ENCODE measurements at regions not wholly inside any gene's neighbourhood (a gene's known extent, or its start where the extent isn't known, plus 50 kb on each side); places are given as distances from the start of the nearest gene placed in this dataset.

- no peak for TF ChIP-seq CTCF (IDR thresholded peaks at IDR 0.05; ENCODE audit: insufficient read depth, low read depth, low read length)
- TF ChIP-seq EZH2 (IDR thresholded peaks at IDR 0.05; ENCODE audit: insufficient read depth, low read length) = no peak
Observed at GRCh38 chr7:140239653-140239935, 62.8 kb upstream of the KDM7A start.

Data from astrocyte (in vitro differentiated cells and primary cell).